Activated B cell treated with CpG ODN at 0.5 μM for 24 hours (primary cell): ENCODE measurements at regions not wholly inside any gene's neighbourhood (a gene's known extent, or its start where the extent isn't known, plus 50 kb on each side); places are given as distances from the start of the nearest gene placed in this dataset.

Source experiments
- ATAC-seq: fragments of 200-7000 bp; cut with Tn5 transposase; one replicate; pipeline ENCODE4 v1.10.0; 2021; ENCODE audit warnings: low read depth, mild to moderate bottlenecking, moderate library complexity
- CTCF ChIA-PET: fragments of 350-600 bp; sonication (Branson Sonifier 250); formaldehyde crosslinking; loops from one replicate; lab custom pipeline; 2021; ENCODE audit warnings: antibody characterized with exemption; lab: Charles Lee
- POLR2A ChIA-PET: fragments of 350-600 bp; sonication (Branson Sonifier 250); formaldehyde crosslinking; loops from one replicate; lab custom pipeline; 2021; ENCODE audit warnings: antibody characterized with exemption; lab: Charles Lee
- DNase-seq: peaks from one replicate; pipeline ENCODE4 v3.0.0; 2022
- H3K27ac Mint-ChIP-seq: one replicate; pipeline ENCODE4 v1.8.0; 2020; ENCODE audit warnings: mixed read lengths
- H3K27me3 Mint-ChIP-seq: one replicate; pipeline ENCODE4 v1.8.0; 2021; ENCODE audit warnings: mixed read lengths
- H3K36me3 Mint-ChIP-seq: one replicate; pipeline ENCODE4 v1.8.0; 2021; ENCODE audit warnings: low read depth, mixed read lengths
- H3K4me1 Mint-ChIP-seq: one replicate; pipeline ENCODE4 v1.8.0; 2021; ENCODE audit warnings: mixed read lengths
- H3K4me3 Mint-ChIP-seq: one replicate; pipeline ENCODE4 v1.8.0; 2020; ENCODE audit warnings: mild to moderate bottlenecking, mixed read lengths
- H3K9me3 Mint-ChIP-seq: one replicate; pipeline ENCODE4 v1.8.0; 2020; ENCODE audit warnings: mixed read lengths
- CTCF ChIP-seq: fragments of 200-600 bp; IDR thresholded peaks from one replicate; pipeline ENCODE4 v1.8.0; 2022; ENCODE audit warnings: antibody characterized with exemption, mild to moderate bottlenecking
- intact Hi-C: fragments of 100-400 bp; cut with micrococcal nuclease; formaldehyde crosslinking; loops from one replicate; pipeline ENCODE4 v1.15.1; 2024

GRCh38 chr6:6998194-6998569, 109.6 kb upstream of the RREB1 start:
- no peaks in the 10 kb centered on the region for H3K27me3 Mint-ChIP-seq
- no peaks in the 10 kb centered on the region for H3K4me1 Mint-ChIP-seq
- no peak overlapping the region for H3K4me3 Mint-ChIP-seq
- no peak overlapping the region for H3K27ac Mint-ChIP-seq
- CTCF ChIA-PET = no interaction called here
- H3K36me3 Mint-ChIP-seq = no peaks in the 10 kb centered on the region
- no peak for DNase-seq
- ATAC-seq = no peak
- POLR2A ChIA-PET = no interaction called here
- no peaks in the 10 kb centered on the region for H3K9me3 Mint-ChIP-seq
- TF ChIP-seq CTCF = no peak
- intact Hi-C loops = no loop called here

DNA sequence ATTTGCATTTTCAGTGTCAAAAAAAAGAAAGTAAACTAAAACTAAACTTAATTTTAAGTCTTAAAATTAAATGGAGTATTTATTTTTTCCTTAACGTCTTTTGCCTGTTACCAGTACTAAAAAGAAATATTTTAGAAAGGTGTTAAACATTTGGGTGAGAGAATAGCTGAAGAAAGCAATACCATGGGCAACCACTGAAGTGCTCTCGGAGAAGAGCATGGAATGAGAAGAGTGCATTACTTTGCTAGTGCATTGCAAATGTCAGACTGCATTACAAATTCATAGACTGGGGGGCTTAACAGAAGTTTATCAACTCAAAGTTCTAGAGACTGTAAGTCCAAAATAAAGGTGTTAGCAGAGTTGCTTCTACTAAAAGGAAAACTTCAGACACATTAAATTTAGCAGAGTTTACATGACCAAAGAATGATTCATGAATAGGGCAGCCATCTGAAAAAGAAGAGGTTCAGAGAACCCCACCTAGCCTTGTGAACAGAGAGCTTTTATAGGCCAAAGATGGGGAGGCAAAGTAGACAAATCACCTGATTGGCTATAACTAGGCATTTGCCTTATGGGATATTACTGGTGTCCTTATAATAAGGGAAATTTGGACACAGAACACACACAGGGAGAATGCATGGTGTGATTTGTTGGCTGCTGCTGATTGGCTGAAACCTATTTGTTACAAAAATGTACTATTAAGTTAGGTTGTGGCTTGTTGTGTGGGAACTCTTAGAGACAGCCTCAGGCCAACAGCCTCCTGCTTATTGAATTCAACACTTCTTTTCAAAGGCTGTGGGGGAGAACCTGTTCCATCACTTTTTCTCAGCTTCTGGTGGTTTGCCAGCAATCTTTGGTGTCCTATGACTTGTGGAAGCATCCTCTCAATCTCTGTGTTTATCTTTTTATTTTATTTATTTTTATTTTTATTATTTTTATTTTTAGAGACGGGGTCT, 106.7 kb upstream of the RREB1 start:
- intact Hi-C loops = no loop called here
- peaks cover 7% of the 10 kb centered on the region for H3K27me3 Mint-ChIP-seq
- no peaks in the 10 kb centered on the region for H3K4me1 Mint-ChIP-seq
- TF ChIP-seq CTCF = no peak
- H3K36me3 Mint-ChIP-seq = no peaks in the 10 kb centered on the region
- ChIA-PET CTCF (no interaction called here), POLR2A (no interaction called here)
- no peak overlapping the region for H3K27ac Mint-ChIP-seq
- H3K9me3 Mint-ChIP-seq = no peaks in the 10 kb centered on the region
- DNase-seq (no peak), ATAC-seq (no peak)
- H3K4me3 Mint-ChIP-seq = no peak overlapping the region

DNA sequence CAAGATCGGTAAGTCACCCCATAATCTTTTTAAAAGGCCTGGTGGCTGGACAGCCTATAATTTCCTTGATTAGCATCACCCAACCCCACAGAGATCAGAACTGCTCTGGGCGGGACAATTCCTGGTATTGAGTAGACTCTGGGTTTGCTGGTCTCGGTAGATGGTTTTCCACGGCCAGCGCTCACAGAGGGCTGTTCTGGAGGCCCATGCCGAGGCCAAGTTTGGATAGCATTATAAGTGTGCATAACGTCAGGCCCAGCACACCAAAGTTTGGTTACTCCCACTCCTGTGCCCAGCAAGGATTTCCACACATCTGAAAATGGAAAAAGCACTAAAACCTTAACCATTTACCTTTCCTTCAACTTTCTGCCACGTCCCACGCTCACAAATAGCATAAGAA, 104.7 kb upstream of the RREB1 start:
- intact Hi-C loops = no loop called here
- POLR2A ChIA-PET = no interaction called here
- no peak overlapping the region for H3K27ac Mint-ChIP-seq

GRCh38 chr6:7004581-7005297, 103.0 kb upstream of the RREB1 start:
- intact Hi-C loops = no loop called here
- no peak overlapping the region for H3K4me3 Mint-ChIP-seq
- ChIA-PET POLR2A (no interaction called here), CTCF (no interaction called here)
- no peak for DNase-seq
- peaks cover 7% of the 10 kb centered on the region for H3K27me3 Mint-ChIP-seq
- no peaks in the 10 kb centered on the region for H3K9me3 Mint-ChIP-seq
- no peak for ATAC-seq
- no peak for TF ChIP-seq CTCF
- H3K36me3 Mint-ChIP-seq = no peaks in the 10 kb centered on the region
- no peak overlapping the region for H3K27ac Mint-ChIP-seq
- no peaks in the 10 kb centered on the region for H3K4me1 Mint-ChIP-seq

More for the DNA sequence above, 104.7 kb upstream of the RREB1 start:
- Mint-ChIP-seq H3K27me3 (peaks cover 7% of the 10 kb centered on the region), H3K9me3 (no peaks in the 10 kb centered on the region), H3K36me3 (no peaks in the 10 kb centered on the region), H3K4me1 (no peaks in the 10 kb centered on the region), H3K4me3 (no peak overlapping the region)
- TF ChIP-seq CTCF = no peak
- CTCF ChIA-PET = no interaction called here
- ATAC-seq = no peak
- no peak for DNase-seq

DNA sequence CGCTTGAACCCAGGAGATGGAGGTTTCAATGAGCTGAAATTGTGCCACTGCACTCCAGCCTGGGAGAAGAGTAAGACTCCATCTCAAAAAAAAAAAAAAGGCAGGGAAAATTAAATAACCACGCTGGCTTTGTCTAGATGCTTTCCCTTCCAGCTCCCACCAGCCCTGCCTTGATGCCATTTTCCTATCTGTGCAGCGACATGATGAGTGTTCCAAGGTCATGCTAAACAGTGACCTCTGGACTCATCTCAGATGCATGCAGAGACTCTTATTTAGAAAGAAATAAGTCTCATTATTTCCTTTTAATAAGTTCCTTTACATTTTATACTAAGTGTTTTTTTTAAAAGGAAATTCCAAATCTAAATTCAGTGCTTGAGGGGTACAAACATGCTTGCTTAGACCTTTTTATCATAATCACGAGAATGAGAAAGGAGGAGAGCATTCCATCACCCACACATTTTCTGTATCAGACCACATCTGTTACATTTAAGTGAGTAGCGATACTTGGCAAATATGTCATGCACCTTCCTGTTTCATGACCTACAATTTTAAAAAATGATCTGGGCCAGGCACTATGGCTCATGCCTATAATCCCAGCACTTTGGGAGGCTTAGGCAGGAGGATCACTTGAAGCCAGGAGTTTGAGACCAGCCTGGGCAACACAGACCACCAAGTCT, 101.1 kb upstream of the RREB1 start:
- H3K4me3 Mint-ChIP-seq = no peak overlapping the region
- ChIA-PET POLR2A (no interaction called here), CTCF (no interaction called here)

More for the DNA sequence above, 101.1 kb upstream of the RREB1 start:
- Mint-ChIP-seq H3K27me3 (peaks cover 7% of the 10 kb centered on the region), H3K36me3 (no peaks in the 10 kb centered on the region), H3K4me1 (no peaks in the 10 kb centered on the region), H3K9me3 (no peaks in the 10 kb centered on the region), H3K27ac (no peak overlapping the region)
- TF ChIP-seq CTCF = no peak
- ATAC-seq (no peak), DNase-seq (no peak)
- intact Hi-C loops = no loop called here
